GM23338 (cell line): ENCODE measurements at regions not wholly inside any gene's neighbourhood (a gene's known extent, or its start where the extent isn't known, plus 50 kb on each side); places are given as distances from the start of the nearest gene placed in this dataset.

Experiments
- ATAC-seq: fragments of 200-7000 bp; cut with Tn5 transposase; 3 replicates; pipeline ENCODE4 v1.9.1; 2020
- DNase-seq: peaks from one replicate; pipeline ENCODE4 v3.0.0-alpha.2; 2015; ENCODE audit warnings: low spot score
- H2AFZ ChIP-seq: fragments of 200-600 bp; sonication (generic); 2 replicates; pipeline ENCODE4 v1.8.0; 2016; ENCODE audit warnings: antibody characterized with exemption, mild to moderate bottlenecking, moderate library complexity
- H3F3A ChIP-seq: fragments of 200-600 bp; sonication (generic); replicated peaks from 2 replicates; pipeline ENCODE4 v1.8.0; 2017; ENCODE audit warnings: antibody characterized with exemption, mixed run types, low read depth
- H3K27ac ChIP-seq: fragments of 200-600 bp; sonication (generic); 2 replicates; pipeline ENCODE4 v1.6.1; 2016; ENCODE audit warnings: low read depth
- H3K27me3 ChIP-seq: fragments of 200-600 bp; sonication (generic); 2 replicates; pipeline ENCODE4 v1.8.0; 2016; ENCODE audit warnings: mild to moderate bottlenecking, mixed run types, moderate library complexity; ENCODE audit not compliant: insufficient read depth
- H3K36me3 ChIP-seq: fragments of 200-600 bp; sonication (generic); 2 replicates; pipeline ENCODE4 v1.8.0; 2016; ENCODE audit warnings: mild to moderate bottlenecking; ENCODE audit not compliant: insufficient read depth
- H3K4me1 ChIP-seq: fragments of 200-600 bp; sonication (generic); 2 replicates; pipeline ENCODE4 v1.8.0; 2016; ENCODE audit warnings: mild to moderate bottlenecking, moderate library complexity; ENCODE audit not compliant: insufficient read depth
- H3K4me2 ChIP-seq: fragments of 200-600 bp; sonication (generic); 2 replicates; pipeline ENCODE4 v1.7.1; 2017; ENCODE audit warnings: mixed run types
- H3K4me3 ChIP-seq: fragments of 200-600 bp; sonication (generic); 2 replicates; pipeline ENCODE4 v1.6.1; 2016; ENCODE audit warnings: mixed run types
- H3K79me2 ChIP-seq: fragments of 200-600 bp; sonication (generic); replicated peaks from 2 replicates; pipeline ENCODE4 v1.8.0; 2017; ENCODE audit warnings: mild to moderate bottlenecking; ENCODE audit not compliant: insufficient read depth
- H3K9me2 ChIP-seq: fragments of 200-600 bp; sonication (generic); 2 replicates; pipeline ENCODE4 v1.8.0; 2017; ENCODE audit not compliant: insufficient read depth
- H4K20me1 ChIP-seq: fragments of 200-600 bp; sonication (generic); replicated peaks from 2 replicates; pipeline ENCODE4 v1.8.0; 2017; ENCODE audit warnings: mild to moderate bottlenecking; ENCODE audit not compliant: insufficient read depth
- H3K27ac Mint-ChIP-seq: 2 replicates; pipeline ENCODE4 v1.8.0; 2020; ENCODE audit warnings: inconsistent platforms, mild to moderate bottlenecking, moderate library complexity, mixed read lengths
- H3K27me3 Mint-ChIP-seq: 3 replicates; pipeline ENCODE4 v1.8.0; 2022; ENCODE audit warnings: low read depth, mild to moderate bottlenecking, moderate library complexity, mixed read lengths, inconsistent platforms; ENCODE audit not compliant: insufficient read depth, poor library complexity
- H3K36me3 Mint-ChIP-seq: 3 replicates; pipeline ENCODE4 v1.8.0; 2021; ENCODE audit warnings: low read depth, mild to moderate bottlenecking, inconsistent platforms, moderate library complexity, mixed read lengths
- H3K4me1 Mint-ChIP-seq: 3 replicates; pipeline ENCODE4 v1.8.0; 2020; ENCODE audit warnings: mild to moderate bottlenecking, inconsistent platforms, mixed read lengths
- H3K4me3 Mint-ChIP-seq: 3 replicates; pipeline ENCODE4 v1.8.0; 2021; ENCODE audit warnings: moderate library complexity, mild to moderate bottlenecking, inconsistent platforms, mixed read lengths
- H3K9me3 Mint-ChIP-seq: 3 replicates; pipeline ENCODE4 v1.8.0; 2020; ENCODE audit warnings: moderate library complexity, mild to moderate bottlenecking, inconsistent platforms, mixed read lengths
- CREB1 ChIP-seq: fragments of 250-450 bp; sonication (Bioruptor Pico); IDR thresholded peaks from 2 replicates; pipeline ENCODE4 v1.5.0; 2020; ENCODE audit warnings: low read depth, mild to moderate bottlenecking, moderate library complexity
- CTCF ChIP-seq, 2 experiments: fragments of 200-600 bp in 1 of 2; sonication (generic) in 1 of 2; conservative IDR thresholded peaks; 2 replicates each; pipeline versions ENCODE4 v1.5.1 to v1.6.1; 2016 to 2017; ENCODE audit warnings: antibody characterized with exemption in 2 of 2, low read depth in 2 of 2, mild to moderate bottlenecking in 2 of 2, moderate library complexity in 1 of 2
- ETS1 ChIP-seq: IDR thresholded peaks from 2 replicates; pipeline ENCODE4 v1.6.1; 2016; ENCODE audit warnings: antibody characterized with exemption
- EZH2 ChIP-seq: fragments of 200-600 bp; sonication (generic); IDR thresholded peaks from one replicate; pipeline ENCODE4 v1.8.0; 2017; ENCODE audit warnings: antibody characterized with exemption, mild to moderate bottlenecking, low read depth; ENCODE audit not compliant: unreplicated experiment
- EZH2phosphoT487 ChIP-seq: fragments of 200-600 bp; sonication (generic); IDR thresholded peaks from one replicate; pipeline ENCODE4 v1.8.1; 2018; ENCODE audit warnings: antibody characterized with exemption; ENCODE audit not compliant: unreplicated experiment
- JUNB ChIP-seq: IDR thresholded peaks from one replicate; pipeline ENCODE4 v1.6.1; 2016; ENCODE audit warnings: antibody characterized with exemption; ENCODE audit not compliant: unreplicated experiment
- NANOG ChIP-seq: IDR thresholded peaks from 2 replicates; pipeline ENCODE4 v1.6.1; 2016; ENCODE audit warnings: antibody characterized with exemption, borderline replicate concordance
- POLR2AphosphoS5 ChIP-seq: IDR thresholded peaks from 2 replicates; pipeline ENCODE4 v1.6.1; 2016; ENCODE audit warnings: antibody characterized with exemption, low read depth
- REST ChIP-seq: IDR thresholded peaks from one replicate; pipeline ENCODE4 v1.6.1; 2018; ENCODE audit warnings: antibody characterized with exemption; ENCODE audit not compliant: unreplicated experiment
- STAT1 ChIP-seq: IDR thresholded peaks from one replicate; pipeline ENCODE4 v1.6.1; 2016; ENCODE audit warnings: antibody characterized with exemption; ENCODE audit not compliant: unreplicated experiment
- ZNF114 ChIP-seq: fragments of 250-450 bp; sonication (Bioruptor Pico); IDR thresholded peaks from 2 replicates; pipeline ENCODE4 v1.5.0; 2020; ENCODE audit warnings: mild to moderate bottlenecking, moderate library complexity
- ZNF331 ChIP-seq: fragments of 250-450 bp; sonication (Bioruptor Pico); IDR thresholded peaks from 2 replicates; pipeline ENCODE4 v1.5.0; 2020; ENCODE audit warnings: low read depth, mild to moderate bottlenecking, moderate library complexity

GRCh38 chr10:20622531-20623211 lies 274.4 kb downstream of the NEBL start:
- Histone ChIP-seq H4K20me1 (no peaks in the 10 kb centered on the region), H3K4me2 (no peak overlapping the region), H3F3A (no peaks in the 10 kb centered on the region), H2AFZ (no peak overlapping the region), H3K36me3 (no peaks in the 10 kb centered on the region), H3K27ac (no peak overlapping the region), H3K79me2 (no peaks in the 10 kb centered on the region), H3K4me3 (no peak overlapping the region), H3K27me3 (no peaks in the 10 kb centered on the region), H3K9me2 (no peaks in the 10 kb centered on the region), H3K4me1 (no peaks in the 10 kb centered on the region)
- no peak overlapping the region for H3K4me3 Mint-ChIP-seq
- no peak for TF ChIP-seq CREB1 (CRISPR knock-in tag)
- no peak for TF ChIP-seq JUNB
- no peak for TF ChIP-seq EZH2
- TF ChIP-seq REST: no peak
- no peak for TF ChIP-seq ZNF114 (CRISPR knock-in tag)
- no peaks in the 10 kb centered on the region for H3K4me1 Mint-ChIP-seq
- H3K36me3 Mint-ChIP-seq: no peaks in the 10 kb centered on the region
- H3K9me3 Mint-ChIP-seq: no peaks in the 10 kb centered on the region
- DNase-seq (no peak), ATAC-seq (no peak)
- H3K27ac Mint-ChIP-seq: no peak overlapping the region
- H3K27me3 Mint-ChIP-seq: no peaks in the 10 kb centered on the region

- no peaks in the 10 kb centered on the region for H3K79me2 ChIP-seq
- no peaks in the 10 kb centered on the region for H3K27me3 ChIP-seq
- Mint-ChIP-seq H3K4me1 (no peaks in the 10 kb centered on the region), H3K9me3 (no peaks in the 10 kb centered on the region), H3K27ac (no peak overlapping the region), H3K27me3 (no peaks in the 10 kb centered on the region), H3K4me3 (no peak overlapping the region), H3K36me3 (no peaks in the 10 kb centered on the region)
- no peaks in the 10 kb centered on the region for H4K20me1 ChIP-seq
- no peaks in the 10 kb centered on the region for H3K9me2 ChIP-seq
- ATAC-seq (no peak), DNase-seq (no peak)
- H3K4me3 ChIP-seq: no peak overlapping the region
- no peaks in the 10 kb centered on the region for H3F3A ChIP-seq
- H3K4me1 ChIP-seq: no peaks in the 10 kb centered on the region
- H3K27ac ChIP-seq: no peak overlapping the region
- H3K4me2 ChIP-seq: no peak overlapping the region
- H3K36me3 ChIP-seq: no peaks in the 10 kb centered on the region
- no peak overlapping the region for H2AFZ ChIP-seq
- TF ChIP-seq REST (no peak), EZH2phosphoT487 (no peak), NANOG (no peak), POLR2AphosphoS5 (no peak), ZNF114 (CRISPR knock-in tag) (no peak), EZH2 (no peak), JUNB (no peak), CREB1 (CRISPR knock-in tag) (no peak), CTCF (conservative IDR thresholded peaks at IDR 0.05; ENCODE audit: low read depth in 2 of 2) (no peak), STAT1 (no peak), ZNF331 (CRISPR knock-in tag) (no peak), ETS1 (no peak)
Measured at GRCh38 chr10:20620981-20621380, 276.1 kb downstream of the NEBL start.
